ENCODE measurements at regions not wholly inside any gene's neighbourhood (a gene's known extent, or its start where the extent isn't known, plus 50 kb on each side); places are given as distances from the start of the nearest gene placed in this dataset.

DNA sequence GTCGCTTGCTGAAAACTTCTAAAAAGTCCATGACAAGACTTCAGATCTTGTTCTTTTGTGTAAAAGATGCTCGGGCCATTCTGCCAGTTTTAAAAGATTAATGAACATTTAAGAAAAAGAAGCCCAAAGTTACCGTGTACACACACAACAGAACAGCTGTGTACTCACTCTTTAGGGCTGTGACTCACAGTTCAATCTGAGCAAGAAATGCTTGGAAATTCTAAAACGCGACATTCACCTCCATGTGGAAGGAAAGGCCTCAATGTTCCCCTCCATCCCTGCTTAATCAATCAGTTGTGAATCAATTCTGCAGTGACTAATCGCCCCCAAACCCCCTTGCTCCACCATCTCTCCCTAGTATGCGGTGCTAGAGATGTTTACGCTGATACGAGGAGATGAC lies 609.9 kb upstream of the SALL1 start:
- H3K4me1 ChIP-seq (ENCODE audit: control insufficient read depth, insufficient read depth, low read length) = no peaks in the 10 kb centered on the region; the same call in 1 of the 2 replicates
- H3K23ac ChIP-seq (ENCODE audit: low read depth, low read length) = peak overlapping the region; percentile 76; the same call in 1 of the 2 replicates
- no peak overlapping the region for H3K18ac ChIP-seq (ENCODE audit: low read depth, low read length)
- peak overlapping the region; percentile 58 for H3K4ac ChIP-seq (ENCODE audit: low read depth, low read length)
- H4K91ac ChIP-seq (ENCODE audit: insufficient read depth, low read depth, low read length) = peak overlapping the region; percentile 48; the same call in 1 of the 2 replicates
- no peak overlapping the region for H2AK5ac ChIP-seq (ENCODE audit: low read depth, low read length)
- dilution Hi-C loops (cut with HindIII; ENCODE audit: low sequenced_read_pairs, unreplicated experiment) = no loop called here
- no peaks in the 10 kb centered on the region for H3K79me1 ChIP-seq (ENCODE audit: low read depth in 1 of 2, low read length in 2 of 2)
- H2AK9ac ChIP-seq (replicated peaks; ENCODE audit: low read depth, low read length, poor library complexity) = peak overlapping the region; percentile 17
- in situ Hi-C loops (cut with MboI; ENCODE audit: low sequenced_read_pairs) = loop anchor here (5.0 kb wide), 1 partner anchor 614 kb away; no protein-coding TSS in a partner anchor
- no peaks in the 10 kb centered on the region for H3K9me3 ChIP-seq (ENCODE audit: control insufficient read depth, insufficient read depth, low read length)
- no peak overlapping the region for H3K4me2 ChIP-seq (ENCODE audit: low read depth, low read length)
- H2BK15ac ChIP-seq (ENCODE audit: low read depth, low read length) = 0 out of 3 replicates have a peak overlapping the region, but pooled peaks have one; percentile 3
- no peak overlapping the region for H4K8ac ChIP-seq (ENCODE audit: low read depth in 2 of 2, low read length in 2 of 2)
- no peak overlapping the region for H4K5ac ChIP-seq (ENCODE audit: low read depth, low read length)
- H3K9ac ChIP-seq (ENCODE audit: low read depth, low read length) = no peak overlapping the region
- intact Hi-C loops (cut with micrococcal nuclease) = loop anchor here (5.0 kb wide), 1 partner anchor 221 kb away; no protein-coding TSS in a partner anchor
- peak overlapping the region; percentile 59 for H2BK120ac ChIP-seq (ENCODE audit: low read depth, low read length)
- POLR2A ChIA-PET (ENCODE audit: unreplicated experiment) = no interaction called here
- CTCF ChIA-PET = interaction anchor here (0.7 kb wide), 1 partner anchor 12 kb away, joined by 4 read pairs; no protein-coding TSS in a partner anchor
- no peaks in the 10 kb centered on the region for H3K27me3 ChIP-seq (ENCODE audit: control insufficient read depth, insufficient read depth, low read length)
- H3K27ac ChIP-seq (ENCODE audit: insufficient read depth, low read length) = no peak overlapping the region
- peak overlapping the region; percentile 34 for H2AFZ ChIP-seq (replicated peaks; ENCODE audit: low read length, poor library complexity)
- peaks cover 3% of the 10 kb centered on the region; the same call in 1 of the 2 replicates for H3K9me1 ChIP-seq (ENCODE audit: insufficient read depth, low read length)
- peak; percentile 1 for DNase-seq
- no peak overlapping the region for H3K56ac ChIP-seq (ENCODE audit: extremely low read depth, insufficient read depth, low read length)
- no CpG with 5 or more reads among the region's 9 CpGs for WGBS, 2 experiments (ENCODE audit: extremely low coverage in 2 of 2, insufficient read length in 1 of 2)
- no peak overlapping the region for H3K4me3 ChIP-seq (ENCODE audit: insufficient read depth, low read depth, low read length)
- H3K36me3 ChIP-seq (ENCODE audit: control insufficient read depth, insufficient read depth, low read length) = no peaks in the 10 kb centered on the region
- H3K14ac ChIP-seq (replicated peaks; ENCODE audit: low read depth, low read length) = no peak overlapping the region; the same call in 1 of the 2 replicates
- TF ChIP-seq RFX5 (IDR thresholded peaks at IDR 0.05; ENCODE audit: low read depth, low read length) (no peak), RCOR1 (IDR thresholded peaks at IDR 0.05; ENCODE audit: insufficient replicate concordance, low read length) (no peak), FOS (IDR thresholded peaks at IDR 0.05; ENCODE audit: low read depth, low read length) (no peak), MAFK (IDR thresholded peaks at IDR 0.05; ENCODE audit: low read depth, low read length) (no peak), RAD21 (IDR thresholded peaks at IDR 0.05; ENCODE audit: low read length) (no peak), POLR2A (IDR thresholded peaks at IDR 0.05; ENCODE audit: low read depth, low read length) (no peak), BHLHE40 (IDR thresholded peaks at IDR 0.05; ENCODE audit: low read depth, low read length) (no peak), CEBPB (IDR thresholded peaks at IDR 0.05; ENCODE audit: low read depth, low read length) (no peak)
- TF ChIP-seq, protein P1, sequence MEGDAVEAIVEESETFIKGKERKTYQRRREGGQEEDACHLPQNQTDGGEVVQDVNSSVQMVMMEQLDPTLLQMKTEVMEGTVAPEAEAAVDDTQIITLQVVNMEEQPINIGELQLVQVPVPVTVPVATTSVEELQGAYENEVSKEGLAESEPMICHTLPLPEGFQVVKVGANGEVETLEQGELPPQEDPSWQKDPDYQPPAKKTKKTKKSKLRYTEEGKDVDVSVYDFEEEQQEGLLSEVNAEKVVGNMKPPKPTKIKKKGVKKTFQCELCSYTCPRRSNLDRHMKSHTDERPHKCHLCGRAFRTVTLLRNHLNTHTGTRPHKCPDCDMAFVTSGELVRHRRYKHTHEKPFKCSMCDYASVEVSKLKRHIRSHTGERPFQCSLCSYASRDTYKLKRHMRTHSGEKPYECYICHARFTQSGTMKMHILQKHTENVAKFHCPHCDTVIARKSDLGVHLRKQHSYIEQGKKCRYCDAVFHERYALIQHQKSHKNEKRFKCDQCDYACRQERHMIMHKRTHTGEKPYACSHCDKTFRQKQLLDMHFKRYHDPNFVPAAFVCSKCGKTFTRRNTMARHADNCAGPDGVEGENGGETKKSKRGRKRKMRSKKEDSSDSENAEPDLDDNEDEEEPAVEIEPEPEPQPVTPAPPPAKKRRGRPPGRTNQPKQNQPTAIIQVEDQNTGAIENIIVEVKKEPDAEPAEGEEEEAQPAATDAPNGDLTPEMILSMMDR (conservative IDR thresholded peaks at IDR 0.05; ENCODE audit: low read depth, low read length) = no peak
- no peak overlapping the region for H2BK5ac ChIP-seq (ENCODE audit: low read depth, low read length, poor library complexity, severe bottlenecking)
- peak overlapping the region; percentile 72 for H2BK20ac ChIP-seq (ENCODE audit: low read depth, low read length)
- no peak for ATAC-seq (ENCODE audit: low read depth)
- no TSS peak for BruUV-seq (replicated peaks)
- no peaks in the 10 kb centered on the region for H4K20me1 ChIP-seq (ENCODE audit: insufficient read depth, low read length)

Measured in IMR-90 (cell line).